Epithelial cell of proximal tubule (primary cell): ENCODE measurements at regions not wholly inside any gene's neighbourhood (a gene's known extent, or its start where the extent isn't known, plus 50 kb on each side); places are given as distances from the start of the nearest gene placed in this dataset.

Source experiments
- DNase-seq: peaks from one replicate; pipeline ENCODE4 v3.0.0-alpha.2; 2011; ENCODE audit warnings: low read depth
- H3K4me3 ChIP-seq: 2 replicates; pipeline ENCODE4 v1.5.1; 2011; ENCODE audit warnings: low read depth, mild to moderate bottlenecking, low read length
- TF ChIP-seq, protein P1 (sequence below): conservative IDR thresholded peaks from 2 replicates; pipeline ENCODE4 v1.5.1; 2012; ENCODE audit warnings: low read depth, mild to moderate bottlenecking, low read length

DNA sequence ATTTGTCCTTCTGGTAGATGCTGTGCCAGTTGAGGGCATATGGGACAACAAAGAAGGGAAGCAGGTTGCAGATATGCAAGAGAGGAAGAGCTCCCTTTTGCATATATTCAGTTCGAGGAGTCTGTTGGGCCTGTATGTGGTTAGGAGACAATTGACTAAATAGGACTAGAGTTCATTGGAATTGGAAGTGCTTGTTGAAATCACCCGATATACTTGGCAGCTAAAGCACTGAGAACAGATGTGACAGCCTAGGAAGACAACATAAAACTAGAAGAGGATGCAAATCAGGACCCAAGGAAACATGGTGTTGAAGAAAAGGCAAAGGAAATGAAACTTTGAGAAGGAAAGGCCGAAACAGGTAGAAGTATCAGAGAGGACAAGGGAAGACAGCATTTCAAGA, 215.2 kb upstream of the P2RY1 start:
- TF ChIP-seq, protein P1, sequence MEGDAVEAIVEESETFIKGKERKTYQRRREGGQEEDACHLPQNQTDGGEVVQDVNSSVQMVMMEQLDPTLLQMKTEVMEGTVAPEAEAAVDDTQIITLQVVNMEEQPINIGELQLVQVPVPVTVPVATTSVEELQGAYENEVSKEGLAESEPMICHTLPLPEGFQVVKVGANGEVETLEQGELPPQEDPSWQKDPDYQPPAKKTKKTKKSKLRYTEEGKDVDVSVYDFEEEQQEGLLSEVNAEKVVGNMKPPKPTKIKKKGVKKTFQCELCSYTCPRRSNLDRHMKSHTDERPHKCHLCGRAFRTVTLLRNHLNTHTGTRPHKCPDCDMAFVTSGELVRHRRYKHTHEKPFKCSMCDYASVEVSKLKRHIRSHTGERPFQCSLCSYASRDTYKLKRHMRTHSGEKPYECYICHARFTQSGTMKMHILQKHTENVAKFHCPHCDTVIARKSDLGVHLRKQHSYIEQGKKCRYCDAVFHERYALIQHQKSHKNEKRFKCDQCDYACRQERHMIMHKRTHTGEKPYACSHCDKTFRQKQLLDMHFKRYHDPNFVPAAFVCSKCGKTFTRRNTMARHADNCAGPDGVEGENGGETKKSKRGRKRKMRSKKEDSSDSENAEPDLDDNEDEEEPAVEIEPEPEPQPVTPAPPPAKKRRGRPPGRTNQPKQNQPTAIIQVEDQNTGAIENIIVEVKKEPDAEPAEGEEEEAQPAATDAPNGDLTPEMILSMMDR = no peak
- H3K4me3 ChIP-seq = no peak overlapping the region
- no peak for DNase-seq

DNA sequence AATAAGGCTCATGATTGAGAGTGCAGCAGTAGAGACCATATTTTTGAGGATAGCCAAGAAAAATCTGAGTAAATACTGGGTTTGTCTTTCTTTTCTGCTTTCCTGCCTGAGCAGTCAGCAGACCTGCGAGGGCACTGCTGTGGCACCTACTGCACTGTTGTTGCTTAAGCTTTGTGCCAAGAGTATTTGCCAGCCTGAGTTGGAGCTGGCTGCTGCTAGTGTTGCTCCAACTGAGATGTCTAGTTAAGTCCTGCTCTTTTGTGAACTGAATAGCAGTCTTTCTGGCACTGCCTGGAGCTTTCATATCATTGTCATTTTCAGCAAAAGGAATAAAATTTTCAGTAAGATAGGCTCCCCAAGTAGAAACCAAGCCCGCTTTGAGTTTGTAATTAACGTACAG, 214.5 kb upstream of the P2RY1 start:
- TF ChIP-seq, protein P1 = no peak
- DNase-seq = no peak
- H3K4me3 ChIP-seq = no peak overlapping the region

DNA sequence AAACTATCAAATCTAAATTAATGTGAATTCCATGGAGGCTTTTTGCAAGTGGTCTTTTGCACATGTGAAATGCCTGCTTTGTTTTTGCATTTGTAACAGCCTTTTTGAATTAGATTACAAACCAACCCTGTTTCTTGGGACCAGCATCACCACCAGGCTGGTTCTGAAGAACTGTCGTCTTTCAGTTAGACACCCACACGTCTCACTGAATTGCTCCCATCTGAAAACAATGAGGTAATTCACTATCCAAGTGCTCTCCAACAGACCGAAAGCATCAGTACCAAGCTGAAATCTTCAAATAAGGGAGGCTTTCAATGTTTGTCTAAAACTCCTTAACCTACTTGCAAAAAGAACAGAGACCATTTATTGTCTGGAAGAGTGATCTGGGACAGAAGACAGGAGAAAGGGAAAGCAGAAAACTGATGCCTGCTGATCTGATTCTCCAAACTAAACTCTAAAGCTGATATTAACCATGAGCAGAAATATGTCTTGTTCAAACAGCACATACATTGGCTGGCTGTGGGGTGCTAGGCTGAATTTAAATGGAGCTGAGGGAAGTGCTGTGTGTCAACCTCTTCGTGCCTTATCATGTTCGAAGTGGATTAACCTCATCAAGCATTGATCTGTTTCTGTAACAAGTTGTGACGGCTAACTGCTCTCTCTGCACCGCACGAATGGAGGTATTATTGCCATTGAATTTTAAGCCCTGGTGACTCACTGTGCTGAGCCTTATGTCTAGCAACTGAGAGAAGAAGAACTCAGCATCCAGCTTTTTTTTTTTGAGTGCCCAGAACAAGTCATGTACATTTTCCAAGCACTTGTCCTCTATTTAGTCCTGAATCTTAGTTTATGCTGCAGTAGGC, 213.7 kb upstream of the P2RY1 start:
- no peak for DNase-seq
- H3K4me3 ChIP-seq = no peak overlapping the region
- TF ChIP-seq, protein P1 = no peak

DNA sequence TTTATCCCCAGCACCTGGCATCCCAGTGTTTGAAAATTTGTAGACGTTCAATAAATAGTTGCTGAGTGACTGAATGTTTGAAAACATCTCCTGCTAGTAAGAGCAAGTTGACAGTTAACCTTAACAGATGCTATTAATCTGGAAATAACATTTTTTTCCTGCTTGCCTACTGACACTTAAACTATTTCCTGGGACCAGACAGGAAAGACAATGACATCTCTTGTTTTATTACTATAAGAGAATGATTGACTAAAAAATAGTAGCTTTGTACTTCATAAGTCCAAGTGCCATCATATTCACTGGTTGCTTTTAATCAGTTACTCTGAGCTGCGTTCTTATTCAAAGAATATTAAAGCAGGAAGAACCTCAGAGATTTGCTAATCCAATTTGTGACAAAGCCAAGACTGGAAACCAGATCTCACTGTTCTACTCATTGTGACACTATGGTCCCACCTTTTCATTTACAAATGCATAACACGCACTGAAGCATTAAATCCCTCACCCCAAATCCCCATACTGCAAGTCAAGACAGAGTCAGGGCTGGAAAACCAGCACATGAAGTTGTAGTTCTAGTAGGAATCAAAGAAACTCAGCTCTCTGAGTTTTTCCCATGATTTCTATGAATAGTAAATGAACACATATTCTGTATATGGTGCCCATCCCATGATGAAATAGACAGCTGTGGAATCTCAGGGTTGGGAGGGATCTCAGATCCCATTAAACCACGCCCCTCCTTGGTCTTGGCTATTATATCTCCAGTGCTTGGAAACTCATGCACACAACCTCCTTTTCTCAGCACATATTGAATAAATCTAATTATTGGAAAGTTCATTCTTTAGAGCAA, 212.7 kb upstream of the P2RY1 start:
- H3K4me3 ChIP-seq = no peak overlapping the region
- TF ChIP-seq, protein P1 = no peak

DNA sequence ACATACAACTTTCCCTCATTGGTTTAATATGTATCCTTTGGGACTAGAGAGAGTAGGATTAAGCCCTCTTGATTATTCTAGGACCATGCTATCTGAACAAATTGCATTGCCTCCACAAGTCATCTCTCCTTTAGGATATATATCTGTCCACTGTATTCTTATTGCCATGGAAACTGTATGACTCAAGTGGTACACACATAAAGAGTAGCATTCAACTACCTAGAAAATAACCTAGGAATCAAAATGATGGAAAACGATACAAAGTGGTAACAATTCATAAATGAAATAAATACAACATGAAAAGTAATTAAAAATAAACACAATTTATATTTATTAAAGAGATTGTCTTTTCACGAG, 212.1 kb upstream of the P2RY1 start:
- TF ChIP-seq, protein P1 = no peak
- no peak for DNase-seq
- H3K4me3 ChIP-seq = no peak overlapping the region

More for the DNA sequence above, 212.7 kb upstream of the P2RY1 start:
- no peak for DNase-seq

DNA sequence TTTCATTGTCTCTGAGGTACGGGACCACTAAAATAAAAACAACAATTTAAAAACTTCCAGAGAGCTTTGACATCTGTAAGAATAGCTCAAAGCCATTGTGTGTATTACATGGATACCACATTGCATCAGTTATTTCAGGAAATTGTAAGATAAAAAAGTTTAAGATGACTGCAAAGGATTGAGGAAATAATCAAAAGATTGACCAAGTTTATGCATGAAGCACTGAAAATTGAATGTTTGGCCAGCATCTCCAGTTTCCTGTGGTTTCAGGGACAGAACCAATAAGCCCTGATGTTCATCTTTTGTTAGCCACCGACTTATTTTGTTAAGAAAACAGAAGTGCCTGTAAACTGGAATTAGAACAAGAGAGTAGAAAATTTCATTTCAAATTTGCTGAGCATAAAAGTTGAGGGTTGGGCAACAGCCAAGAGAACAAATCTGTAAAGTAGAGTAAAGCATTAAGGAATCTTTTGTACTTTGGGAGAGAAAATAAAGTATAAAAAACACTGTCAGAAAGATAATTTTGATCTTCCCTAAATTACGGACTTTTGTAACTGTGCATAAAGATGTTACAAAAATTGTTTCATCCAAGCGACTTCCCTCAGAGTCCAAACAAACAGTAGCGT, 211.5 kb upstream of the P2RY1 start:
- no peak overlapping the region for H3K4me3 ChIP-seq
- TF ChIP-seq, protein P1 = no peak
- no peak for DNase-seq
